ENCODE measurements at regions not wholly inside any gene's neighbourhood (a gene's known extent, or its start where the extent isn't known, plus 50 kb on each side); places are given as distances from the start of the nearest gene placed in this dataset.

GRCh38 chr6:17211101-17211500 is 70.1 kb upstream of the RBM24 start:
- POLR2A ChIA-PET = no interaction called here
- no peak for FAIRE-seq
- in situ Hi-C loops (cut with HindIII; ENCODE audit: extremely low pct_ligation_motif_present, low pct_unique_long_range_greater_than_20kb) (no loop called here), intact Hi-C loops (cut with micrococcal nuclease; ENCODE audit: unreplicated experiment) (no loop called here)
- Histone ChIP-seq H3K9me3 (ENCODE audit: low read length) (no peaks in the 10 kb centered on the region), H3K4me2 (ENCODE audit: low read depth, low read length) (no peak overlapping the region), H3K27me3 (ENCODE audit: control insufficient read depth in 1 of 2, insufficient read depth in 2 of 2, low read length in 2 of 2) (no peaks in the 10 kb centered on the region), H3K9ac (ENCODE audit: insufficient read depth, low read depth, low read length) (no peak overlapping the region), H3K79me2 (ENCODE audit: insufficient read depth, low read length) (no peaks in the 10 kb centered on the region), H2AFZ (ENCODE audit: low read length) (no peak overlapping the region), H4K20me1 (ENCODE audit: insufficient read depth, low read length) (no peaks in the 10 kb centered on the region), H3K27ac (ENCODE audit: extremely low read length, insufficient read depth, low read length) (no peak overlapping the region), H3K36me3 (replicated peaks in 1 of 2; ENCODE audit: control insufficient read depth in 1 of 2, insufficient read depth in 2 of 2, low read length in 2 of 2) (no peaks in the 10 kb centered on the region), H3K4me1 (ENCODE audit: insufficient read depth, low read length) (no peaks in the 10 kb centered on the region), H3K4me3 (replicated peaks in 1 of 3; ENCODE audit: insufficient read depth in 1 of 3, low read depth in 2 of 3, low read length in 3 of 3) (no peak overlapping the region)
- BruUV-seq (replicated peaks) = no TSS peak
- 66% methylated on average over 3 of the region's 3 CpGs for WGBS (ENCODE audit: low lambda C conversion rate)
- no peak for ATAC-seq
- DNase-seq (ENCODE audit: low spot score) = no peak
- CTCF ChIA-PET (ENCODE audit: low intra/inter-chr PET ratio, low total read pairs) = no interaction called here
- TF ChIP-seq ZNF232 (CRISPR knock-in tag; IDR thresholded peaks at IDR 0.05; ENCODE audit: borderline replicate concordance) = no peak
- TF ChIP-seq CEBPB (IDR thresholded peaks at IDR 0.05; ENCODE audit: borderline replicate concordance, low read depth, low read length) = peak; percentile 40; the same call in 1 of the 2 replicates
- no peak for TF ChIP-seq JUN (CRISPR knock-in tag; IDR thresholded peaks at IDR 0.05)
- 0 out of 2 replicates have a peak, but pooled peaks have one; percentile 12 for TF ChIP-seq CEBPG (CRISPR knock-in tag; IDR thresholded peaks at IDR 0.05)

GRCh38 chr6:17212546-17213371 is 68.4 kb upstream of the RBM24 start:
- Histone ChIP-seq H2AFZ (ENCODE audit: low read length) (no peak overlapping the region), H3K9me3 (ENCODE audit: low read length) (no peaks in the 10 kb centered on the region), H3K36me3 (replicated peaks in 1 of 2; ENCODE audit: control insufficient read depth in 1 of 2, insufficient read depth in 2 of 2, low read length in 2 of 2) (no peaks in the 10 kb centered on the region), H3K4me2 (ENCODE audit: low read depth, low read length) (no peak overlapping the region), H3K4me1 (ENCODE audit: insufficient read depth, low read length) (no peaks in the 10 kb centered on the region), H4K20me1 (ENCODE audit: insufficient read depth, low read length) (no peaks in the 10 kb centered on the region), H3K4me3 (replicated peaks in 1 of 3; ENCODE audit: insufficient read depth in 1 of 3, low read depth in 2 of 3, low read length in 3 of 3) (no peak overlapping the region), H3K27me3 (ENCODE audit: control insufficient read depth in 1 of 2, insufficient read depth in 2 of 2, low read length in 2 of 2) (no peaks in the 10 kb centered on the region), H3K9ac (ENCODE audit: insufficient read depth, low read depth, low read length) (no peak overlapping the region), H3K27ac (ENCODE audit: extremely low read length, insufficient read depth, low read length) (no peak overlapping the region), H3K79me2 (ENCODE audit: insufficient read depth, low read length) (no peaks in the 10 kb centered on the region)
- CTCF ChIA-PET (ENCODE audit: low intra/inter-chr PET ratio, low total read pairs) = no interaction called here
- in situ Hi-C loops (cut with HindIII; ENCODE audit: extremely low pct_ligation_motif_present, low pct_unique_long_range_greater_than_20kb) = no loop called here
- no peak for DNase-seq (ENCODE audit: low spot score)
- no peak for FAIRE-seq
- BruUV-seq (replicated peaks) = no TSS peak
- intact Hi-C loops (cut with micrococcal nuclease; ENCODE audit: unreplicated experiment) = no loop called here
- no peak for ATAC-seq
- no peak for TF ChIP-seq CHCHD3 (CRISPR knock-in tag; IDR thresholded peaks at IDR 0.05)
- no peak for TF ChIP-seq MEIS1 (CRISPR knock-in tag; IDR thresholded peaks at IDR 0.05; ENCODE audit: borderline replicate concordance)
- TF ChIP-seq THAP7 (CRISPR knock-in tag; IDR thresholded peaks at IDR 0.05) = no peak
- TF ChIP-seq E2F2 (CRISPR knock-in tag; IDR thresholded peaks at IDR 0.05; ENCODE audit: borderline replicate concordance) = no peak
- no peak for TF ChIP-seq TFE3 (CRISPR knock-in tag; IDR thresholded peaks at IDR 0.05)
- no peak for TF ChIP-seq ZNF570 (CRISPR knock-in tag; IDR thresholded peaks at IDR 0.05; ENCODE audit: borderline replicate concordance)
- 44% methylated on average over 13 of the region's 13 CpGs for WGBS (ENCODE audit: low lambda C conversion rate)
- POLR2A ChIA-PET = no interaction called here

All from HepG2 (cell line).